ENCODE measurements at regions not wholly inside any gene's neighbourhood (a gene's known extent, or its start where the extent isn't known, plus 50 kb on each side); places are given as distances from the start of the nearest gene placed in this dataset.
"Not testable (repeated sequence)": the region's sequence is repeated elsewhere in the genome, so short reads cannot be mapped to it uniquely, and the experiment has no call there.

DNA sequence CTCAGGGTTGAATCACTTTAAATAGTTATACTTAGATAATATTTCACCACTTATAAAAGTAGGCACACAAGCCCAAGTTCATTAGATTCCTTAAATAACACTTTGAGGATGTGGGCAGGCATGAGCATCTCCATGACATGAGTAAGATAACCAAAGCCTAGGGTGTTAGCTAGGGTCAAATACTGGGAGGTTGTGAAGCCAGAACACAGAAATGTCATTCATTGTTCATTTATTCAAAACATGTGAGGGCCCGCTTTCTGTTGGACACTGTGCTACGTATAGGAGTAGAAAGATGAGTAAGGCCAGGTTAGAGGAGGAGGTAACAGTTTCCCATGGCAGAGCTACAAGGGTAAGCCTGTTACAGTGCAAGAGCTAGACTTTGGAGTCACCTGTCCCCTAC, 93.5 kb upstream of the NEDD4L start:
- no peak for TF ChIP-seq CTCF (IDR thresholded peaks at IDR 0.05; ENCODE audit: extremely low read depth, insufficient read depth, missing control alignments)
- in situ Hi-C loops (cut with MboI; ENCODE audit: low pct_unique_long_range_greater_than_20kb, low sequenced_read_pairs, unreplicated experiment) = loop anchor here (10.0 kb wide), 1 partner anchor 174 kb away; no protein-coding TSS in a partner anchor
- no peak for DNase-seq (ENCODE audit: low spot score)

- in situ Hi-C loops (cut with MboI; ENCODE audit: low pct_unique_long_range_greater_than_20kb, low sequenced_read_pairs, unreplicated experiment); DNase-seq (ENCODE audit: low spot score): not testable (repeated sequence)
These were observed 94.7 kb upstream of the NEDD4L start for GRCh38 chr18:57949335-57949734.

GRCh38 chr18:57947117-57947516, 96.9 kb upstream of the NEDD4L start:
- no peak for DNase-seq (ENCODE audit: low spot score)
- in situ Hi-C loops (cut with MboI; ENCODE audit: low pct_unique_long_range_greater_than_20kb, low sequenced_read_pairs, unreplicated experiment) = no loop called here
- no peak for TF ChIP-seq CTCF (IDR thresholded peaks at IDR 0.05; ENCODE audit: extremely low read depth, insufficient read depth, missing control alignments)

DNA sequence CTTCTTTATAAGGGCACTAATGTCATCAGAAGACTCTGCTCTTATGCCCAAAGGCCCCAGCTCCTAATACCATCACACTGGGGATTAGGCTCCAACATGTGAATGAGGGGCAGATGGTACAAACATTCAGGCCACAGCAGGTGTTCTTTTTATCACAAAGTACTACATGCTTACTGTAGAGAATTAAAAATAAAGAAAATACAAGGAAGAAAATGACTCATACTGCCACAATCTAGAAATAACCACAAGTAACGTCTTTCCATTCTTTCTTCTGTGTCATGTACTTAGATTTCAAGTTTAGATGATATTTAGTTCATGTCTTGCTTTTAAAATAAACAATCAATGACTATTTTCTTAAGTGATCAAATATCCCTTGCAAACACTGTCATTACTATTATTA, 100.3 kb upstream of the NEDD4L start:
- in situ Hi-C loops (cut with MboI; ENCODE audit: low pct_unique_long_range_greater_than_20kb, low sequenced_read_pairs, unreplicated experiment) = no loop called here
- no peak for TF ChIP-seq CTCF (IDR thresholded peaks at IDR 0.05; ENCODE audit: extremely low read depth, insufficient read depth, missing control alignments)
- no peak for DNase-seq (ENCODE audit: low spot score)

- in situ Hi-C loops (cut with MboI; ENCODE audit: low pct_unique_long_range_greater_than_20kb, low sequenced_read_pairs, unreplicated experiment) = no loop called here
- no peak for DNase-seq (ENCODE audit: low spot score)
- no peak for TF ChIP-seq CTCF (IDR thresholded peaks at IDR 0.05; ENCODE audit: extremely low read depth, insufficient read depth, missing control alignments)
These were observed 101.5 kb upstream of the NEDD4L start for GRCh38 chr18:57942493-57942892.

DNA sequence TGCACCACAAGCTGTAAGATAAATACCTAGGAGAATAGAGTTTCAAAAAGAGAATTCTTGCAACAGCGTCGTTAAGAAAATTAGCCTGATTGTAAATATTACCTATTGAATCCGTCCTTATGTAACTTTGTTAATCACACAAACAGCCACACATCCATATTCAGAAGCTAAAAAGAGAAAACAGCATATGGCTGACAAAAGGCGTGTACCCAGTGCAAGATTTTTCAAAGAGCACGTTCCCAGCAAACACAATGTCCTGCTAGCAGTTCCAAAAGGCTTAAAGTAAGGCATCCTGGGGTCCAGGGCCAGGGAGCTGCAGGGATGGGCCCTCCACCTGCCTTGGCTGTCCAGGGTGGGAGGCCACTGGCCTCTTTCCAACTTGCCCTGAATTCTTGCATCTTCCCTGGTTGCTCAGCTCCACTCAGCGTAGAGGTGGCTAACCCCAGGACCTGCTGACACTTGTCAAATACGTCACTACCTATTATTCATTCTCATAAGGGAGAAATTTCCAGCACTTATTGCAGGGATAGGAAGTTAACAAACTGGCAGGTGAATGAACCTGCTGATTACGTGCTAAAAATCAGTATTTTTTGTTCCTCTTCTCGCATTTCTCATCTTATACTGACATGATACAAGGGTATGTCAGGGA, 102.1 kb upstream of the NEDD4L start:
- TF ChIP-seq CTCF (IDR thresholded peaks at IDR 0.05; ENCODE audit: extremely low read depth, insufficient read depth, missing control alignments) = no peak
- in situ Hi-C loops (cut with MboI; ENCODE audit: low pct_unique_long_range_greater_than_20kb, low sequenced_read_pairs, unreplicated experiment) = no loop called here
- no peak for DNase-seq (ENCODE audit: low spot score)

GRCh38 chr18:57940166-57940660, 103.8 kb upstream of the NEDD4L start:
- DNase-seq (ENCODE audit: low spot score) = no peak
- no peak for TF ChIP-seq CTCF (IDR thresholded peaks at IDR 0.05; ENCODE audit: extremely low read depth, insufficient read depth, missing control alignments)
- in situ Hi-C loops (cut with MboI; ENCODE audit: low pct_unique_long_range_greater_than_20kb, low sequenced_read_pairs, unreplicated experiment) = no loop called here

- DNase-seq (ENCODE audit: low spot score); in situ Hi-C loops (cut with MboI; ENCODE audit: low pct_unique_long_range_greater_than_20kb, low sequenced_read_pairs, unreplicated experiment): not testable (repeated sequence)
These were observed 109.7 kb upstream of the NEDD4L start for GRCh38 chr18:57934375-57934774.

Measured in GM13977 (cell line).